ENCODE measurements at regions not wholly inside any gene's neighbourhood (a gene's known extent, or its start where the extent isn't known, plus 50 kb on each side); places are given as distances from the start of the nearest gene placed in this dataset.

- no peak for TF ChIP-seq EZH2 (IDR thresholded peaks at IDR 0.05; ENCODE audit: insufficient read depth, poor library complexity, severe bottlenecking)
- TF ChIP-seq EZH2phosphoT487 (IDR thresholded peaks at IDR 0.05; ENCODE audit: insufficient read depth, low read depth): no peak
These were observed 379.4 kb downstream of the FBXW7 start for GRCh38 chr4:152156442-152156841.

Data from GM23248 (cell line).